SK-N-SH treated with all-trans-retinoic acid at 6 μM for 48 hours (cell line): ENCODE measurements at regions not wholly inside any gene's neighbourhood (a gene's known extent, or its start where the extent isn't known, plus 50 kb on each side); places are given as distances from the start of the nearest gene placed in this dataset.

Experiments
- ARNTL ChIP-seq: fragments of 450-650 bp; formaldehyde crosslinking; IDR thresholded peaks from 2 replicates; pipeline ENCODE4 v1.5.0; 2020; ENCODE audit warnings: low read depth, mild to moderate bottlenecking, moderate library complexity, borderline replicate concordance
- CSDC2 ChIP-seq: fragments of 250-450 bp; sonication (Bioruptor Pico); IDR thresholded peaks from 2 replicates; pipeline ENCODE4 v1.5.0; 2020; ENCODE audit warnings: mild to moderate bottlenecking, moderate library complexity
- GLIS3 ChIP-seq: fragments of 250-450 bp; sonication (Bioruptor Pico); IDR thresholded peaks from 2 replicates; pipeline ENCODE4 v1.5.0; 2020; ENCODE audit warnings: mild to moderate bottlenecking, moderate library complexity
- ISL1 ChIP-seq: fragments of 250-450 bp; sonication (Bioruptor Pico); IDR thresholded peaks from 2 replicates; pipeline ENCODE4 v2.1.2; 2022; ENCODE audit warnings: mild to moderate bottlenecking, moderate library complexity
- PATZ1 ChIP-seq: fragments of 250-450 bp; sonication (Bioruptor Pico); IDR thresholded peaks from 2 replicates; pipeline ENCODE4 v1.8.0; 2020; ENCODE audit warnings: mild to moderate bottlenecking, moderate library complexity, borderline replicate concordance
- POU6F1 ChIP-seq: fragments of 250-450 bp; sonication (Bioruptor Pico); IDR thresholded peaks from 2 replicates; pipeline ENCODE4 v1.8.0; 2021; ENCODE audit warnings: low read depth, mild to moderate bottlenecking, moderate library complexity, borderline replicate concordance
- PPARA ChIP-seq: fragments of 250-450 bp; sonication (Bioruptor Pico); IDR thresholded peaks from 2 replicates; pipeline ENCODE4 v1.5.0; 2020; ENCODE audit warnings: mild to moderate bottlenecking, borderline replicate concordance
- TCF4 ChIP-seq: fragments of 250-450 bp; sonication (Bioruptor Pico); IDR thresholded peaks from 2 replicates; pipeline ENCODE4 v1.8.0; 2021; ENCODE audit warnings: mild to moderate bottlenecking, moderate library complexity, borderline replicate concordance
- TOX ChIP-seq: fragments of 250-450 bp; sonication (Bioruptor Pico); IDR thresholded peaks from 2 replicates; pipeline ENCODE4 v1.8.0; 2021; ENCODE audit warnings: mild to moderate bottlenecking, moderate library complexity, borderline replicate concordance
- ZFP3 ChIP-seq: fragments of 250-450 bp; sonication (Bioruptor Pico); IDR thresholded peaks from 2 replicates; pipeline ENCODE4 v1.5.0; 2020; ENCODE audit warnings: mild to moderate bottlenecking, moderate library complexity
- ZNF565 ChIP-seq: fragments of 450-650 bp; formaldehyde crosslinking; conservative IDR thresholded peaks from 2 replicates; pipeline ENCODE4 v1.5.0; 2020; ENCODE audit warnings: low read depth, mild to moderate bottlenecking, moderate library complexity
- ZNF70 ChIP-seq: fragments of 450-650 bp; formaldehyde crosslinking; IDR thresholded peaks from 2 replicates; pipeline ENCODE4 v1.5.0; 2020; ENCODE audit warnings: mild to moderate bottlenecking, moderate library complexity

GRCh38 chr5:82993416-82993815 is 83.8 kb downstream of the TMEM167A start:
- no peak for TF ChIP-seq ISL1
- no peak for TF ChIP-seq ARNTL (CRISPR knock-in tag)
- no peak for TF ChIP-seq TOX (CRISPR knock-in tag)
- no peak for TF ChIP-seq ZNF70 (CRISPR knock-in tag)
- TF ChIP-seq PATZ1 (CRISPR knock-in tag) = no peak
- TF ChIP-seq POU6F1 (CRISPR knock-in tag) = no peak
- TF ChIP-seq CSDC2 (CRISPR knock-in tag) = no peak
- TF ChIP-seq PPARA (CRISPR knock-in tag) = no peak
- no peak for TF ChIP-seq TCF4
- TF ChIP-seq ZNF565 (CRISPR knock-in tag) = no peak
- no peak for TF ChIP-seq GLIS3 (CRISPR knock-in tag)
- no peak for TF ChIP-seq ZFP3 (CRISPR knock-in tag)
